G401 (cell line): ENCODE measurements at regions not wholly inside any gene's neighbourhood (a gene's known extent, or its start where the extent isn't known, plus 50 kb on each side); places are given as distances from the start of the nearest gene placed in this dataset.
"Not testable (repeated sequence)": the region's sequence is repeated elsewhere in the genome, so short reads cannot be mapped to it uniquely, and the experiment has no call there.

Source experiments
- DNase-seq: peaks from one replicate; pipeline ENCODE4 v3.0.0-alpha.2; 2015; ENCODE audit warnings: low spot score
- in situ Hi-C: cut with HindIII; loops from 2 replicates; pipeline ENCODE4 v1.10.0; 2016; ENCODE audit warnings: low sequenced_read_pairs, mixed read lengths

DNA sequence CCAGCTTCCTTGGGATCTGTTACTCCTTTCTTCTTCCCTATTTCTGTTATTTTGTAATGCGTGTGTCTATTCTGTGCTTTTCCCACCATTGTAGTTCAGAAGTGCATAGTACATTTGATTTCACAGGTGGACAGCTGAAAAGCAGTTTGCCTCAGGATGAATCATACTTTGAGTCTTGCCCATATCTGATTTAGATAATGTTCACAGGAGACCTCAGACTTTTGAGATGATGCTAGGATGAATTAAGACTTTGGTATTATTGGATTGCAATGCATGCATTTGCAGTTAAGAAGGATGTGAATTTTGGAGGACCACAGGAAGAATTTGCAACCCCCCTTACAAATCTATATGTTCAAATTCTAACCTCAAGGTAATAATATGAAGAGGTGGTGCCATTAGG lies 769.6 kb downstream of the CDH11 start:
- in situ Hi-C loops, result no loop called here
- DNase-seq, result no peak

DNA sequence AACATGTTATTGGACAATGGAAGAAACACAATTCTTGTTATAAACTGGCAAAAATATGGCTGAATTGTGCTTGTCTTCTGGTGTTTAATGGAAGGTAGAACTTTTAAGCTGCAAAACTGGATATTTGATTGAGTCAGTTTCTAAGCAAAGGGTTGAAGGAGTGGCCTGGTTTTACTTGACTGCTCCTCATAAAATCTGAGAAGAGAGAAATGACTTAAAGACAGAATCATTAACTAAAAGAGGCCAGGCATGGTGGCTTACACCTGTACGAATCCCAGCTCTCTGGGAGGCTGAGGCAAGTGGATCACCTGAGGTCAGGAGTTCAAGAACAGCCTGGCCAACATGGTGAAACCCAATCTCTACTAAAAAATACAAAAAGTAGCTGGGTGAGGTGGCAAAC lies 770.7 kb downstream of the CDH11 start:
- in situ Hi-C loops, result no loop called here
- no peak for DNase-seq

DNA sequence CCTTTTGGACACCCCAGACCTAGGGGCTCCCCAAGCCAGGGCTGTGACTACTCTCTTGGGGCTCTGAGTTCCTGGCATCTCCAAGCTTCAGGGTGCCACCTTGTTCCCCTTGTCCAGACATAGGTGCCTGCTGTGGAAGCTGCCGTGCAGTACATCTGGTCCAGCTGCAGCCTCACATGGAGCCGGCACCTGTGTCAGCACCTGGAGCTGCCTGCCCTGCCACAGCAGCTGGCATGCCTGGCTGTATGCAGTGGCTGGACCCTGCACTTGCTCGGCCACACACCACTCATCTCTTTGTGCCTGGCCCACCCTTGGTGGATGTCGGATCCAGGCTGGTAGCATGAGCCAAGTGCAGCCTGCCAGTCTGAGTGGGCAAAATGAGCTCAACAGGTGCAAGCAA lies 775.8 kb downstream of the CDH11 start:
- in situ Hi-C loops, result no loop called here
- DNase-seq, result no peak

DNA sequence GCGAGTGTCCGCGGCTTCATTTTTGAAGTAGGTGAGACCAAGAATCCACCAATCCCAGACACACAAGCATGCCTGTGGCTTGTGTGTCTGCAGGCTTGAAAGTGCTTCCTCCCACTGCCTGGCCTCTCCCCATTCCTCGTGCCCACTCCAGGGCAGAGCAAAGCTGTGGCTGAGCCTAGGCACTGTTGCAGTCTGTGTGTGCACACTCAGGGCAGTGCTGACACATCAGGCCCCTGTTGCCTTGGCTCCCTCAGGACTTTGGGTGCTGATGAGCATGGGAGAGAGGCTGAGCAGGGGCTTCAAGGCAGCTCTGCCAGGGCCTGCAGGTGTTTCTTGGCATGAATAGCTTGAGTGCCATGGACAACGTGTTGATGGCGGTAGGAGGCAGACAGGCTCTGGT lies 776.7 kb downstream of the CDH11 start:
- DNase-seq, result no peak
- in situ Hi-C loops, result no loop called here

DNA sequence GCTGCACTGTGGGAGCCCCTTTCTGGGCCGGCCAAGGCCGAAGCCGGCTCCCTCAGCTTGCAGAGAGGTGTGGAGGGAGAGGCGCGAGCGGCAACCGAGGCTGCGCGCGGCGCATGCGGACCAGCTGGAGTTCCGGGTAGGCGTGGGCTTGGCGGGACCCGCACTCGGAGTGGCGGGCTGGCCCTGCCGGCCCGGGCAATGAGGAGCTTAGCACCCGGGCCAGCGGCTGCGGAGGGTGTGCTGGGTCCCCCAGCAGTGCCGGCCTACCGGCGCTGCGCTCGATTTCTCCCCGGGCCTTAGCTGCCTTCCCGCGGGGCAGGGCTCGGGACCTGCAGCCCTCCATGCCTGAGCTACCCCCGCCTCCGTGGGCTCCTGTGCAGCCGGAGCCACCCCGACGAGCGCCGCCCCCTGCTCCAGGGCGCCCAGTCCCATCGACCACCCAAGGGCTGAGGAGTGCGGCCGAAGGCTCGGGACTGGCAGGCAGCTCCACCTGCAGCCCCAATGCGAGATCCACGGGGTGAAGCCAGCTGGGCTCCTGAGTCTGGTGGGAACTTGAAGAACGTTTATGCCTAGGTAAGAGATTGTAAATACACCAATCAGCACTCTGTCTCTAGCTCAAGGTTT lies 777.9 kb downstream of the CDH11 start:
- DNase-seq, in situ Hi-C loops: not testable (repeated sequence)

DNA sequence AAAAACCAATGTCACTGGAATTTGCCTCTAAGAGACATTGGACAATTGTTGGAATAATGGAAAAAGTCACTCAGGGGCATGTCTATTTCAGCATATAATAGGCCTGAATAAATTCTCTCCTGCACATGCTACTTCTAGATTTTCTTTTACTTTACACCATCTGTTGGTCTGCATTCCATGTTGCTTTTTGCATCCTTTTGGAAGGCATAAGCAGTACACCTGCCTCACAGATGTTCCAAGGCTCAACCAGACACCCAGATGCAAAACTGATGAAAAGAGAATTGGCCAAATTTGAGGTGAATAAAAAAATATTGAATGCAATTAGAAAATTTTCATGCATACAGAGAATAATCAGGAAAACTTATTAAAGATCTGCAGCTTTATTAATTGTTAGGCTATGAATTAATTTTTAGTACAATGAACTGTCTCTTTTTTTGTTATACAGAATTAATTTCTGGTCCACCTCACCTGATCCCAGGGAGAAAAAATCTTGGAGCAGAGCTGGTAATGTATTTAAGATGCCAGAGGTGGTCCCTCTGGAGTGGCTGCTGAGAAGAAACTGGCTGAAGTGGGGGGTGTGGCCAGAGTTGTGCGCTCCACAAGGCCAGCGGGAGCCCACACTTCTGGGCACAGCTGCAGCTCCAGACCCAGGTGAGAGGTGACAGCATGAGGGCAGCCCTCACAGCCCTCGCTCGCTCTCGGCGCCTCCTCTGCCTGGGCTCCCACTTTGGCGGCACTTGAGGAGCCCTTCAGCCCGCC lies 778.6 kb downstream of the CDH11 start:
- in situ Hi-C loops, result no loop called here
- no peak for DNase-seq

DNA sequence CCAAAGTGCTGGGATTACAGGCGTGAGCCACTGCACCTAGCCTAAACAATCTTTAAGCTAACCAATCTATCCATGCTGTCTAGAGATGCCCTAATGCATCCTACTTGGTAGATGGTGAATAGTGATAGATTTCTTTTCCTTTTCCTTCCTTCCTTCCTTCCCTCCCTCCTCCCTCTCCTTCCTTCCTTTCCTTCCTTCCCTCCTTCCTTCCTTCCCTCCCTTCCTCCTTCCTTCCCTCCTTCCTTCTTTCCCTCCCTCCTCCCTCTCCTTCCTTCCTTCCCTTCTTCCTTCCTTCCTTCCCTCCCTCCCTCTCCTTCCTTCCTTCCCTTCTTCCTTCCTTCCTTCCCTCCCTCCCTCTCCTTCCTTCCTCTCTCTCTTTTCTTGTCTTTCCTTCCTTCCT lies 780.5 kb downstream of the CDH11 start:
- in situ Hi-C loops, DNase-seq: not testable (repeated sequence)

DNA sequence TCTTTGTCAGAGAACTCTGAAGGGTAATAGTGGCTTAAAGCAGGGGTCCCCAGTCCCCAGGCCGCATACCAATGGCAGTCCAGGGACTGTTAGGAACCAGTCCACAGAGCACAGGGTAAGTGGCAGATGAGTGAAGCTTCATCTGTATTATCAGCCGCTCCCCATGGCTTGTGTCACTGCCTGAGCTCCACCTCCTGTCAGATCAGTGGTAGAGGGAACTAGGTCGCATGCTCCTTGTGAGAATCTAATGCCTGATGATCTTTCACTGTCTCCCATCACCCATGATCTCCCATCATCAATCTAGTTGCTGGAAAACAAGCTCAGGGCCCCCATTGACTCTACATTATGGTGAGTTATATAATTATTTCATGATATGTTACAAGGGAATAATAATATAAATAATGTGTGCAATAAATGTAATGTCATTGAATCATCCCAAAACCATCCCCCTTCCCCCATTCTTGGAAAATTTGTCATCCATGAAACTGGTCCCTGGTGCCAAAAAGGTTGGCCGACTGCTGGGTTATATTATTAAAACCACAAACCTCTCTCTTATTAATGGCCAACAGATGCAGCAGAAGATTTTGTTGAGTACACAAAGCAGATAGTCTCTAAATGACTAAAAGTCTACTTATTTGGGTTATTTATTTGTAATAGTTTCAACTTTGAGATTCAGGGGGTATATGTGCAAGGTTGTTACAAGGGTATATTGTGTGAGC lies 782.7 kb downstream of the CDH11 start:
- in situ Hi-C loops, result no loop called here
- no peak for DNase-seq

DNA sequence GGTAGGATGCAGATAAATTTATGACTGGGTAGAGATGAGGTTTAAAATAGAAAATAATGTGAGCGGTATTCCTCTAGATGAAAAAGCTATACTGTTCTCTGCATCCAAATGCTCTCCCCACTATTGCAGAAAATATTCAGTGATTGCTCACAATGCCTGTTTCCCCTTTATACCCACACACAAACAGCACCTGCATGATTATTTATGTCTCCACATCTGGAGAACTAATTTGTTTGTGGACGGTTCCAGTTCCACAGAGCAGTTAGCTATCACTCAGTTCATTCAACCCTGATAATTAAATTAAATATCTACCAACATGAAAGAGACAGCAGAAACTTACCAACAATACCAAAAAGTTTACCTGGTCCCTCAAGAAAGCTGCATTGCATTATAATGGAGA lies 800.0 kb downstream of the CDH11 start:
- in situ Hi-C loops, result no loop called here
- no peak for DNase-seq

DNA sequence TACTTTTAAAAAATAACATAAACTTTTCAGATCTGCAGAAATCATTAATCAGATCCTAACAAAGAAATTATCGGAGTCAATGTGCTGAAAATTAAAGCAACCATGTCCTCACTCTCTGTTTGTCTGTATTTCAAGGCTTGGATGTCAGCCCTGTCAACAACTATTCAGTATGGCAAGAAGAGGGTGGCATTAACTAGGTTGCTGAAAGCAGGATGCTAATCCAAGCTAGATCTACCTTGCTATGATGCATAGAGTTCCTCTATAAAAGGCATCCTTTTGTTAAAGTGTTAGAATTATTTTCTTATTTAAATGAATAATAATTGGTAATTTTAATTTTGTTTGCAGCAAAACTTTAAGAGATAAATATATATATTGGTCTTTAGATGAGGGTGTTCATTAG lies 800.8 kb downstream of the CDH11 start:
- no peak for DNase-seq
- in situ Hi-C loops, result no loop called here

DNA sequence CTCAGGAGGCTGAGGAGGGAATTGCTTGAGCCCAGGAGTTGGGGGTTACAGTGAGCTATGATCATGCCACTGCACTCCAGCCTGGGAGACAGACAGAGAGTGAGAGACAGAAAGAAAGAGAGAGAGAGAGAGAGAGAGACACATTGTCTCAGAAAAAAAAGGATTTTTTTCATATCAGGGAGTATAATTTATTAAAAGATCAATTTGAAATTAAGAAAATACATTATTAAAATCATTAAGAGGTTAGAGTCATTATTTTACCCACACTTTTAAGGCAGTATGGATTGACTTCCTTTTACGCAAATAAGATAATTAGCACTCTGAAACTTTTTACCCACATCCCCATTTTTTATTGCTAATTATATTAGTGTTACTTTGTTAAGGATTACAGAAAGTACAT lies 804.3 kb downstream of the CDH11 start:
- in situ Hi-C loops, result no loop called here

DNA sequence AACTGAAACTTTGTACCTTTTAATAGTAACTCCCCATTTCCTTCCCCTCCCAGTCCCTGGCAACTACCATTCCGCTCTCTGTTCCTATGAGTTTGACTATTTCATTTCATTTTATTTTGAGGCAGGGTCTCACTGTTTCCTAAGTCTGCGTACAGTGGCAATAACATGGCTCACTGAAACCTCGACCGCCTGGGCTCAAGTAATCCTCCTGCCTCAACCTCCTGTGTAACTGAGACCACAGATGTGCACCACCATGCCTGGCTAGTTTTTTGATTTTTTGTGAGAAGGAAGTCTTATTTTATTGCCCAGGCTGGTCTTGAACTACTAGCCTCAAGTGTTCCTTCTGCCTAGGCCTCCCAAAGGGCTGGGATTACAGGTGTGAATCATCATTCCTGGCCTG lies 808.1 kb downstream of the CDH11 start:
- in situ Hi-C loops, result no loop called here
- no peak for DNase-seq

More for the DNA sequence above, 804.3 kb downstream of the CDH11 start:
- no peak for DNase-seq

DNA sequence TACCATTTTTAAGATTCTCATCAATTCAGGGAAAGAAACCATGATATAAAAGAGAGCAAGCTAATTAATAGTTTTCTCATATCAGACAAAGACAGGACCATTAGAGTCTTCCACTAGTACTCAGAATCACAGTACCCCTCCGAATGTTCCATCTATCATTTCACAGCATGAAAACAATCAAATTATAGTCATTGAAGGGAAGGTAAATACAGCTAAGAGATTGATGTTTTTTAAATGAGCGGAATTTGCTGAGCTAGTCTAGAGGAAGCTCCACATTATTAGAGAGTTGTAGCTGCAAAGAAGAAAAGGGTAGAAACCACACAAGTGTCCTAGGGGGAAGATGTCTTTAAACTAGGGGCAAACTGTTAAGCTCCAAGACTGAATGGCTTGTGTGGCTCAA lies 808.9 kb downstream of the CDH11 start:
- in situ Hi-C loops, result no loop called here
- no peak for DNase-seq

DNA sequence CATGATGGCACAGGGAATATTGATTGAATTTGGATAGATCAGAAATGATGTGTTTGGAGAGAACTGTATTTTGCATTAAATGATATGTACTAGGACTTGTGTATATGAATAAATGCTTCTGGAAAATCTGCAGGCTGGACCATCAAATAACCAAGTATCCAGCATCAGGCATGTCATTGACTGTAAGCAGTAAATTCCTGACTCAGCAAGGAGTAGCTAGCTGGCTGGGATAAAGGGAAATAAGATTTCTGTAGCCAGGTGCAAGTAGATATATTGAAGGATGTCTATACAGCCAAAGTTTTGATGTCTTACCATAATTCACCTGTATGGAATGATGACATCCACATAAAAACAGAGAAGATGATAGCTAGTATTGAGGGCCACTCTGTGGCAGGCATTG lies 809.6 kb downstream of the CDH11 start:
- in situ Hi-C loops, result no loop called here
- DNase-seq, result no peak

DNA sequence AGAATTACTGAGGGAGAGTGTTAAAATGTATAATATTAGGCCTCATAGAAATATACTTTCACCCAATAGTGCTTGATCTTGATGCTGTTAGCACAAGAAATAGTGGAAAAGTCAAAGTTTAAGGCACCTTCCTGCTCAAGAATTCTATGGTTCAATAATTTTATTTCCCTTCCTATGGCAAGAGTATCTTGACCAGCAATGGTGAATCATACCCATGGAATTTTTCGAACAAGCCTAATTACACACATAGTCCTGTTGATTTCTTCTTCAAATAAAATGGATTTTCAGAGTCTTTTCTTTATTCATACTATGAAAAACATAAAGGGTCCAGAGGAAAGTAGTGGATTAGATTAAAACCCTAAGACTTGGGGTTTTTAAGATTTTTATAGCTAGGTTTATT lies 810.6 kb downstream of the CDH11 start:
- in situ Hi-C loops, result no loop called here
- no peak for DNase-seq

DNA sequence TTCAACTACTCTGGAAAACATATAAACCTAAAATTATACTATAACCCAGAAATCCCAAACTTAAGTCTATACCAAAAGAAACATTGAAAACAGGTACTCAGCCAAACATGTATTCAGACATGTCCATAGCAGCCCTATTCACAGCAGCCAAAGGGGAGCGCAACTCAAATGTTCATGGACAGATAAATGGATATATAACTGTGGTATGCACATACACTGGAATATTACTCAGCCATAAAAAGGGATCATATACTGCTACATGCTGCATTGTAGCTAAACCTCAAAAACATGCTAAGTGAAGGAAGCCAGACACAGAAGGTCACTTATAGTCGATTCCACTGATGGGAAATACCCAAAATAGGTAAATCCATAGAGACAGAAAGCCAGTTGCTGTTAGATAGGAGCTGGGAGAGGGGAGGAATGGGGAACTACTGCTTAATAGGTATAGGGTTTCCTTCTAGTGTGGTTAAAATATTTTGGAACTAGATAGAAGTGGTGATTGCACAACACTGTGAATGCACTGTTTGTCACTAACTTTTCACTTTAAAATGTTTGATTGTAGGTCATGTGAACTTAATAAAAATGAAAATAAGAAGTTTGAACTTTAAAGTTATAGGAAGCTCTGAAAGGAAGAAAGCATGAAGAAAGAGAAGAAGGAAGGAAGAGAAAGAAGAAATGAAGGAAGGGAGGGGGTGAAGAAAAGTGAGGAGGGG lies 812.3 kb downstream of the CDH11 start:
- no peak for DNase-seq
- in situ Hi-C loops, result no loop called here

DNA sequence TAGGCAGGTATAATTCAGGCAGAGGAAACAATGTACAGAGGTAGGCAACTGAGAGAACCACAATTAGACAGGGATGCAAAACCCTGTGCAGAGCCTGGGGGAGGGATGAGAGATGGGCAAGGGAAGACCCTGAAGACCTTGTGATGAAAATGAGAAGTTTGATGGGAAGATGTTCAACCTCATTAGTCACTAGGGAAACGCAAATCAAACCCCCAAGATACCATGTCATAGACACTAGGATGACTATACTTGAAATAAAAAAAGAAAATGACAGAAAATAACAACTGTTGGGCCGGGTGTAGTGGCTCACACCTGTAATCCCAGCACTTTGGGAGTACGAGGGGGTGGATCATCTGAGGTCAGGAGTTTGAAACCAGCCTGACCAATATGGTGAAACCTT lies 813.1 kb downstream of the CDH11 start:
- in situ Hi-C loops, result no loop called here
- no peak for DNase-seq

DNA sequence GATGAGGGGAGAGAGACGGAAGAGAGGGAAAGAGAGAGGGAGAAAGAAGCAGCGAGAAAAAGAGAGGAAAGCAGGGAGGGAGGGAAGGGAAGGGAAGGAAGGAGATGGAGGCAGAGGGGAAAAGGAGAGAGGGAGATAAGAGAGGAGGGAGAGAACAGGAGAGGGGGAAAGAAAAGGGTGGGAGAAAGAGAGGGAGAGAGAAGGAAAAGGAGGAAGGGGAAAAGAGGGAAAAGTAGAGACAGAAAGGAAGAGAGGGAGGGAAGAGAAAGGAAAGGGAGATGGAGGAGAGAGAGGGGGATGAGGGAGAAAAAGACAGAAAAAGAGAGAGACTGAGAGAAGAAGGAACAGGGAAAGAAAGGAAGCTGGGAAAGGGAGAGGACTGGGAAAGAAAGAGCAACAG lies 814.4 kb downstream of the CDH11 start:
- no peak for DNase-seq
- in situ Hi-C loops, result no loop called here

DNA sequence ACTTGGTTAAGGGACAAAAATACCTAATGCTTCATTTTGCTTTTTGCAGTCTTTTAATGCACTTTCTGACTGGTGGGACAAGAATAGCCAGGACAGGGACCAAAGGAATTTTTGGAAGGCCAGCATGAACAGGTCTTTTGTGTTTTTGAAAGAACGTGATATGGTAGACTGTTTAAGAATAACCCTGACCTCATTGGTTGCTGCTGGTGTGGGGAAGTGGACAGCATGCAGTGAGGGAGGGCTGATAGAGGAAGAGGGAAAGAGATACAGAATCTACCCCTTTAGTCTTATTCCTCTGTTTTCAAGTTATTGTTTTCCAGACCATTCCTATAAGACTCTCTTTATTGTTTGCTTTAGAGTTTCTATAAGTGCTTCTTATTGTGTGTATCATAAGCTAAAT lies 816.2 kb downstream of the CDH11 start:
- in situ Hi-C loops, result no loop called here
- DNase-seq, result no peak

DNA sequence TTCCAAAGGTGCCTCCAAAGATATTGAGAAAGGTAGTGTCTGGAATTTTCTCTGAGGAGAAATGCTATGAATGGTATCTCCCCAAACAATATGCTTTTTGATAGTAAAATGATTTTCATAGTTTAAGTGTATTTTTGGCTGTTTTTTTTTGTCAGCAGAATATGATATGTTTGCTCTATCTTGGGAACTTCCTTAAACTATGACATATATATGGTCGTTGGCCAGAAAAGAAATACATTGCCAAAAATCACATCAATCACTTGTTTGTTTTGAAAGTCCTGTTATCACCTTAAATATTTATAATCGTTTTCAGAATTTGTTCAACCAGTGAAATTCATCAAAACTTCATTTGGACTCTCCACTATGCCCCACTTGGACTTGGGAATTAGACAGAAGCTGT lies 816.9 kb downstream of the CDH11 start:
- in situ Hi-C loops, result no loop called here
- no peak for DNase-seq
